SHP77 treated with DMSO at 0.1 percent for 48 hours (cell line): ENCODE measurements at regions not wholly inside any gene's neighbourhood (a gene's known extent, or its start where the extent isn't known, plus 50 kb on each side); places are given as distances from the start of the nearest gene placed in this dataset.
"Not testable (repeated sequence)": the region's sequence is repeated elsewhere in the genome, so short reads cannot be mapped to it uniquely, and the experiment has no call there.

ENCODE experiments used
- DNase-seq: peaks from one replicate; lab custom pipeline; 2025; lab: John Stamatoyannopoulos, UW

DNA sequence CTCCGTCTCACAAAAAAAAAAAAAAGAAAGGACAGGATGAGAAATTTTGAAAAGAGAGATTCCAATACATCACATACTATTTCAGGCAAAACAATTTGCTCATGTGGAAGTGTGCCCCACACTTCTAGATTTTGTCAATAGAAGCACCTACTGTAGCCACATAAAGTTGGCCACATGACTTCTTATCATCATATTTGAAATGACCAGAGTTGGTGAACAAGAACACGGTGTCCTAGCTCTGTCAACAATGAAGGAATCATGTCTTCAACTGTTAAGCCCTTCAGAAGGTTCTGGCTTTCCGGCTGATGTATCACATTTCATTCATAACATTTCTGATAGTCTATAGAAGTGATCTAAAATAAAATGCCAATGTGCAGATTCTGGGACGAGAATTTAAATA, 534.5 kb downstream of the TMEM114 start:
- DNase-seq = no peak

DNA sequence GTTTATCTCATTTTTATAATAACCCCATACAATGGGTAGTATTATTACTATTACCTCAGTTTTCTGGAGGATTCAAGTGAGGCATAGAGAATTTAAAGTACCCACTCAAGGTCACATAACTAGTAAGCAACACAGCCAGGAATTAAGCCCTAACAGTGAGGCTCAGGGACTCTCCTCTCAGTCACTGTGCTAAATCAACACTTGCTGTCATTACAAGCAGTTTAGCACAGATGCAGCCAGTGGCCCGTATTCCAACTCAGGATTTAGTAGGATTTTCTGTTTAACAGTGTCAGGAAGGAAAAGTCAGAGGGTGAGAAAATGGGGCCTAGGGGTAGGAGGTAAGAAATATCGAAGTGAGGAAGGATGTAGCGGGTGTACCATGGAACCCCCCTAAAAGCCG, 536.9 kb downstream of the TMEM114 start:
- DNase-seq = no peak

DNA sequence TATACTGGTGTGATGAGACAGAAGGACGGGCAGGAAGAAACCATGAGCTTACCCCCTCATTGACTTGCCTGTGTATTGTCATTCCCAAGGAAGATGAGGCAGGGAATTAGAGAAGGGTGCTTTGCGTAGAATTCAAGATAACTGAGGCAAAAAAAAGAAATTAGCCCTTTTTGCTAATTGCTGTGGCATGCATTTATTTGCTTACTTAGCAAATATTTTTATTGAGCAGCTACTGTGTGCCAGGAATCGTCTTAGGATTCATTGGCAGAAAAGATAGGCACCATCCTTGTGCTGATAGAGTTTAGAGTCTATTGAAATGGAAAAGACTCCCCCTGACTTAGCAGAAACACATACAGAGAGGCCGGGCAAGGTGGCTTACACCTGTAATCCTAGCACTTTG, 541.9 kb downstream of the TMEM114 start:
- no peak for DNase-seq

DNA sequence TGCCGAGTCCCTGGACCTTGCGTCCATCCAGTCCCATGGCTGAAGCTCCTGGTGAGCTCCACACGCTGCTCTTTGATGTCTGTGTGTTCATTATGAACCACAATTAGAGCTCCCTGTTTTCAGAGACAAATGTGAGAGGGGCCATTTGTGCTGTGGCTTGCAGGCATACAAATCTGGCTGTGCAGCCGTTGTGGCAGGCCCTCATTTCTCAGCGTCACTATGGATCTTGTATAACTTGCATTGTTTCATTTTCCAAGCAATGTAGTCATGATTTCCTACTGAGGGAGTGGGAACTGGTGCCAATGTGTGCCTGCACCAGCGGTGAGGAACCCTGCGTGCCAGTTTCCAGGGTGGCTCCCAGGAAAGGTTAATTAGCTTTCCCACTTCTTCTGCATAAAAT, 542.6 kb downstream of the TMEM114 start:
- no peak for DNase-seq

DNA sequence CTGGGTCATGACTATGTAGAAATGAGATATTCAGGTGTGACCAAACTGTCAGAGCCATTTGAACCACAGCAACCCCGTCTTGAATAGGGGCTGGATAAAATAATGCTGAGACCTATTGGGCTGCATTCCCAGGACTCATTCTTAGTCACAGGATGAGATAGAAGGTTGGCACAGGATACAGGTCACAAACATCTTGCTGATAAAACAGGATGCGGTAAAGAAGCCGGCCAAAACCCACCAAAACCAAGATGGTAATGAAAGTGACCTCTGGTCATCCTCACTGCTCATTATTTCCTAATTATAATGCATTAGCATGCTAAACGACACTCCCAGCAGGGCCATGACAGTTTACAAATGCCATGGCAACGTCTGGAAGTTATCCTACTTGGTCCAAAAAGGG, 545.5 kb downstream of the TMEM114 start:
- DNase-seq = no peak

DNA sequence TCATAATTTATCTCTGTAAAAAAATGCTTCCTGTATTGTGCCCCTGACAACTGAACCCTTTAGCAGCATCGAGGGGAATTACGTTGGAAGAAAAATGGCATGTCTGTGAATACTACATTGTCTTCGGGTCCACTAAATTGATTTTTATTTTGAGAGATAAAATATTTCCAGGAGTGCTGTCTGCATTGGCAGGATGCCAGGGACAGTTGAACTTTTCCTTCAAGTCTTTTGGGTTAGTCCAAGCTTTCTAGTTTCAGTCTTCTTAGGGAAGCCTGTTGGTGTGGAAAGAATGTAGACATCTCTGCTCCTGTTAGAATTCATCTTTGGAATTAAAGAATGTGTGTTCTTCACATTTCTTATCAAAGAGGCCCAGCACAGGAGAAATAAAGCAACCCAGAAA, 557.9 kb downstream of the TMEM114 start:
- DNase-seq = no peak

DNA sequence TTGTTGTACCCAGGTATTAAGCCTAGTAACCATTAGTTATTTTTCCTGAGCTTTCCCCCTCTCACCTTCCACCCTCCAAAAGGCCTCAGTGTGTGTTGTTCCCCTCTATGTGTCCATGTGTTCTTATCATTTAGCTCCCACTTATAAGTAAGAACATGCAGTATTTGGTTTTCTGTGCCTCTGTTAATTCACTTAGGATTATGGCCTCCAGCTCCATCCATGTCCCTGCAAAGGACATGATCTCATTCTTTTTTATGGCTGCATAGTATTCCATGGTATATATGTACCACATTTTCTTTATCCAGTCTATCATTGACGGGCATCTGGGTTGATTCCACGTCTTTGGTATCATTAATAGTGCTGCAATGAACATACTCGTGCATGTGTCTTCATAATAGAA, 560.3 kb downstream of the TMEM114 start:
- not testable (repeated sequence) for DNase-seq

DNA sequence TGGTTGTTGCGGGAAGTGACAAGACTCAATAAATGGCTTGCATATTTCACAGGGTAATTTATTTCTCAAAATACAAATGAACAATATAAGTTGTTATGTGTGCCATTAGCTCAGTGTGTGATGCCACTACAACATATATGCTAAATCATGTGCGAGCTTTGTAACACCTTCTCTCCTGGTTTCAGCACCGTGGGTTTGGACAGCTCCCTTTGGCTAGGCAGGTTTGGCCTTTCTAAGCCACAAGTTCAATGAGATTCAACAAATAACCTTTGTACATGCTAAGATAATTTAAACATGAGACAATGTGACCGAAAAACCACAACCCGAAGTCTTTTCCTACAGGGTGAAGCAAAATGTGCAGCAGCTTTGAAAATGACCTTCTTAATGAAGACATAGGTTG, 563.9 kb downstream of the TMEM114 start:
- DNase-seq = no peak

DNA sequence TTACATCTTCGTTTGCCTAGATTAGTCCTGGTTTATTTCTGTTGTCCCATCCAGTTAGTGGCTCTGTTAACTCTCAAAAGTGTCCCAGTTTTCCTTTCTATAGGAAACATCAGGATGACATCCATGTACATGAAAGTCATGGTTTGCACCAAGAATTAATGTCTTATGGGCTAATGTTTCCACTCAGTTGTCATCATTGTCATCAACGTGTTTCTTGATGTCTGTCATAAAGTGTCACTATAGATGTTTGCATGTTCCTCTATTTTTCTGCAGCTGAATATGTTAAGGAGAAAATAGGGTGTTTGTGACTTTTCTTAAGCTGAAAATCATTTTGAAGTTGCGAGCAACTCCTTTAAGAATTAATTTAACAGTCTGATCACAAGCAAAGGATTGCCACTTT, 567.0 kb downstream of the TMEM114 start:
- no peak for DNase-seq

DNA sequence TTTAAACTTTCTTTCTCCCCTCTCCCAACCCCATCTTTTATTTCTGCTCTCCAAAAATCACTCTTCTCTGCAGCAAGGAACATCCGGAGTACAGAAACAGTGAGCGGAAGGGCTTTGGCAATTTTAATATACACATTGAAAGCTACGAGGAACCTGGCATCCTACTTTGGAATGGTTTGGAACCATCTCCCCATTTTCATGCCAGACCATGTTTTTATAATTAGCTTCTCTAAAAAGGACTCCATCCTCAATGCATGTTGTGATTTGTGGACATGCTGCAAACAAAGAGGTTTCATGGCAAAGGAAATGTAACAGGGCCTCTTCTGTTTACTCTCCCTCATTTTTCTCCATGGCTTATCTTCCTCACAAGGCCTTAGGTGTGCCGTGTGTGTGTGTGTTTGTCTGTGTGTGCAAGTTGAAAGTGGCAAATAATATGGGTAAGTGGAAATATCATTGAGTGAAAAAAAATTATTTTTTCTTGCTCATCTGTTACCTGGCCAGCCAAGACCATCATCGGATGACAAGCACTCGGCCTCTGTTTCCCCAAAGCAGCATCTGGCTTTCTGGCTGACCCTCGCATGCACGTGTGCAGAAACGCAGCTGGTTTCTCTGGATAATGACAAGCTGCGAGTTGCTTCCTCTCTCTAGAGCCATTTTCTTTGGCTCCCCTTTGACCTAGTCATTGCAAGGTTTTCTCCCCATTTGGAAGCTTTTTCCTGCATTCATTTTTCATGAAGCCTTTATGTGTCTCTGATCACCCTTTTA, 585.0 kb downstream of the TMEM114 start:
- no peak for DNase-seq

DNA sequence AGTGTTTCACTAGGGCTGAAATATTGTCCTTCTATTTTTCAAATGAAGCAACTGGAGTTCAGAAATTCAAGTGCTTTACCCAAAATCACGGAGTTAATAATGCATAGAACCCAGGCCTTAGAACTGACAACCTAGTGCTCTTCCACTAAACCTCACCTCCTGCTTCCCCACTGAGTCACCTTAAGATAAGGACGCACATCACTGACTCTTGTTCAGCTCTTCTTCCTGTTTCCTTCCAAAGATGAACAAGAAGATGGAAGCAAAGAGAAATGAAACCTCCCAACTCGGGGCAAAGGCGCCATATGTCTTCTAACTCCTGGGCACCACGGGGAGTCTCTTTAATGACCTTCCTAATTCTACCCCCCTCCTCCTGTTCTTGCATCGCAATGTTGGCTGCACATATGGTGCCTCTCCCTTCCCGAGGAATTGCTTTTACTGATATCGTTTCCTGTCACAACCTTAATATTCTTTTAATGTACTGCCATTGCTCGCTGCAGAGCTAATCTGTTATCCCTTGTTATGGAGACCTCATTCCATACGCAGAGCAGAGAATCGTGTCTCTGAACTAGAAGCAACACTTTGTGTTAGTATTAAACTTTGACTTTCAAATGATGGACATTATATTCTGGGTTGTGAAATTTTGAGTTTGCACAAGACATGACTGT, 591.4 kb downstream of the TMEM114 start:
- no peak for DNase-seq

DNA sequence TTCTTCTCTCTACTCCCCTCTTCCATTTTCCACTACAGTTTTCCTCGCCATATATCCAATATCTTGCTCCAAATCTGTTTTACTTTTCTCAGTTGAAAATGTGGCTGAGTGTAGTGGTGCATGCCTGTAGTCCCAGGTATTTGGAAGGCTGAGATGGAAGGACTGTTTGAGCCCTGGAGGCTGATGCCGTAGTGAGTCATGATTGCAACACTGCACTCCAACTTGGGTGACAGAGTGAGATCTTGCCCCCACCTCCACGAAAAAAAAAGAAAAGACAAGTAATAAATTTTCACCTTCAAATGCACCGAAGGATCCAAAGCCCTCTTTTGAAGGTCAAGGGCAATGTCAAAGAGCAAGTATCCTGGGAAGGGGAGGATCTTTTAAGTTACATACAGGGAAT, 592.3 kb downstream of the TMEM114 start:
- no peak for DNase-seq

DNA sequence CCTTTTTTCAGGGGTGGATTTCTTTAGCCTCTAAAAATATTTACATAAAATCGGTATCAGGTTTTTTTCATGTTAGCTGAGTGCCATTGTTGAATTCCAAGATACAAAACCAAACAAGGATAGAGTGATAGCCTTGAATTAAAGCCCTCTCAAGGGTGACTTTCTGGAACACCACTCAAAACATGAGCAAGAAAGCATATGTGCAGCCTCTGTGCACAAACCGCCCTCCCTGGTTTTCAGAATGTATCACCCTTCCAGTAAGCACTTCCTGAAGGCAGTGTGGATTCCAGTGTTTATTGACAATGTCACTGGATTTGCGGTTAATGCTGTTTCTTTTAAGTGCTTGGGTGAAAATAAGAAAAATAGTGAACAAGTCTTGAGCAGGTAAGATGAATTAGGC, 597.7 kb downstream of the TMEM114 start:
- no peak for DNase-seq

DNA sequence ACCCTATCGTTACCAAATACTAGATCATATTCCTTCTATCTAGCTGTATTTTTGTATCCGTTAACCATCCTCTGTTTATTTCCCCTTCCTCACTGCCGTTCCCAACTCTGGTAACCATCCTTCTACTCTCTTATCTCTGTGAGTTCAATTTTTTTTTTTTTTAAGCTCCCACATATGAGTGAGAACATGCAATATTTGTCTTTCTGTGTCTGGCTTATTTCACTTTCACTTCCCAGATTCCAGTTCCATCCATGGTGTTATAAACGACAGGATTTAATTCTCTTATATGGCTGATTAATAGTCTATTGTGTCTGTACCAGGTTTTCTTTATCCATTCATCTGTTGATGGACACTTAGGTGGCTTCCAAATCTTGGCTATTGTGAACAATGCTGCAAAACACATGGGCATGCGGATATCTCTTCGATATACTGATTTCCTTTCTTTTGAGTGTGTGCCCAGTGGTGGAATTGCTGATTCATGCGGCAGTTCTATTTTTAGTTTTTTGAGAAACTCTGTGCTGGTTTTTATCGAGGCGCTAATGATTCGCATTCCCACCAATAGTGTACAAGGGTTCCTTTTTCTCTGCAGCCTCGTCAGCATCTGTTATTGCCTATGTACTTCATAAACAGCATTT, 599.6 kb downstream of the TMEM114 start:
- no peak for DNase-seq

DNA sequence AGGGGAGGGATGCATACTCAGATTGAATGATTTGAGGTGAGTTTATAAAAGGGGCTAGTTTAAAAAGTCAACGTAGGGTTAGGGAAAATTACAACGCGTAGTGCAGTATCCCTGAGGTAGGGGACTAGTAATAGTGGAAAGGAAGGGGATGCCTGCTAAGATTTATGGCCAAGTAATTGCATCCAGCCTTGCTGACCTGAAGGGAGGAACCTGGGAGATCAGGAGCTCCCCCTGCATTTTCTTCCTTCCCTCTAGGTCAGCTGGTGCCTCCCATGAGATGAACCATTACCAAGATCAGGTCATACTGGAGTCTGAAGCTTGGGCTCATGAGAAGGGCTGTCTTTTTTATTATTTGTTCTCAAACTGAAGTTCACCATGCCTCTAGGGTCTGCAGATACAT, 606.6 kb downstream of the TMEM114 start:
- no peak for DNase-seq

DNA sequence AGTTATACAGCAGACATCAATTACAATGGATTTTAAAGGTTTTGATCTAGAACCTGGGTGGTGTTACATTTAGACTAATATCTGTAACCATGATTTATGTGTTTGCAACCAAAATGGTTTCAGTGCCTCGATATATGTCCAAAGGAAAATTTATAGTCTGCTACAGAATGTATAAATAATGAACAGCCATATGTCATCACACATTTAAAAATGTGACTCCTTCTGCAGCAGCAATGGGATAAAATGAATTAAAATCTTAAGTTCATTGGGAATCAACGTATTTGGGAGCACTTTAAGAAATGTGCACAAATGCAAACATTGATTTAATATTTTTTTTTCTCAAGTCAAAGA, 610.2 kb downstream of the TMEM114 start:
- DNase-seq = no peak

DNA sequence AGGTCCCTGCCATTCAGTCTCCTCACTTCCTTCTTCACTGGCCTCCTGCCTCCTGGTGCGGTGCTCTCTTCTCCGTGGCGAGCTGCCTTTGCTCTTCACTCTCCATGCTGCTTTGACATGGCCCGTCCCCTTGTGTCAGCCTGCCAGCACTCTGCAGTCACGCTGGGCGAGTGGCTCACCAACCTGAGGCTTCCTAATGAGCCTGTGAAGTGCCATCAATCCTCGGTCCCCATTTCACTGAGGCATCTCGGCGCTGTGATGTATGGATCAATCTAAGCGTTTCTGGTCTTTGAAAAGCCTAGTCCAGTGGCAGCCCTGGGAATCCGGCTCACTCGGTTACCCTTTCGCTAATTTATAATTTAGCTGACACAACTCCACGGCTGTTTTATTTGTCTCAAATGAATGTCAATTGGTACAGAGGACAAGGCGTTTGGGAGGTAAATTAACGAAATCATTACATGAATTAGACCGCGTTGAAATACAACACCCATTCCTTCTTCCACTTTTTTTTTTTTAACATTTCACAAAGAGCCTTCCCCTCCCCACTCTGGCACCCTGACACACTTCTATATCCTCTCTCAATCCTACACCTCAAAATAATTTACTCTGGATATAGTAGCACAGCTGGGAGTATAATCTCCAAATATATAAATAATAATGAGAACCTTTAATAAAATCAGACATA, 610.7 kb downstream of the TMEM114 start:
- DNase-seq = no peak

DNA sequence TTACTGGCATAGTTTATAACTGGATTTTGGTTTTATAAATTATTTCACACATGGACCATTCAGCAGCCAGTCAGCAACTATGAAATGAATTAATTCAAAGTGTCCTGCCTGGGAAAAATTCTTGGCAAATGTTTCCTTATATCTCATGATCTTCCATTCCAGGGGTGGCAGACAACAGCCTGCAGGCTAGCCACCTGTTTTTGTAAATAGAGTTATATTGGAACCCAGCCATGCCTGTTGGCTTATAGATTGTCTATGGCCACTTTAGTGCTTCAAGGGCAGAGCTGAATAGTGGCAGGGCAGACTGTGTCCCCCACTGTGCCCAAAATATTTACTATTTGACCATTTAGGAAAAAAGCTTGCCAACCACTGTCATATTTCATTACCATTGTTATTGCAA, 613.7 kb downstream of the TMEM114 start:
- no peak for DNase-seq

DNA sequence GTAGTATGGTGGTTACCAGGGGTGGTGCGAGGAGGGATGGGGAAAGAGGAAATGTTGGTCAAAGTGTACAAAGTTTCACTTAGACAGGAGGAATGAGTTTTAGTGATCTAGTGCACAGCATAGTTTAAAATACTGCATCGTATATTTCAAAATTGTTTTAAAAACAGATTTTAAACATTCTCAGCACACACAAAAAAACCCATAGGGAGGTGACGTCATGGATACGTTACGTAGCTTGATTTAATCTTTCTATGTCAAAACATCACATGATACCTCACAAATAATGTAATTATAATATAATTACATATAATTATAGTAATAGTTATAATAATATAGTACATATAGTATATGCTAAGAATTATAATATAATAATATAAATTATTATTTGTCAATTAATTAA, 614.2 kb downstream of the TMEM114 start:
- DNase-seq = no peak

DNA sequence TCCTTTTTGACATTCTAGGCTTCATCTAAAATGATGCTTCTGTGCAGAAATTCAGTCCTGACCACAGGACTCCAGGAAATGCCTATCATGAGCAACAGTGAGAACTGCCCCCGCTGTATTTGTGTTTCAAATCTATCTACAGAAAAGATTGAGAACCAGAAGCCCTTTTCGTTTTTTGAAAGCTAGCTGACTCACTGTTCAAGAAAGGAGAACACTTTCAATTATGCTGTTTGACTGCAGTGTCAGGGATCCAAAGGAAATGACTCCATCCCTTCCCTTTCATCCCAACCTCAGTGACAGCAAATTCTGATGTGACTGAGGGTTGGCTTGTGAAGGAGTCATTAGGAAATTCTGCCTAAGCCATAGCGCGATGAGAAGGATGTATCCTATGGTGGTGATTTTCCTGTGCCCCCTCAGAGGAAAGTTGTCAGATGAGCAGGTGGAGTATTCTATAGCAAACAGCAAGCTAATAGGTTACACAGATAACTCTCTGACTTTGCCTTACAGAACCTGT, 622.3 kb downstream of the TMEM114 start:
- no peak for DNase-seq

DNA sequence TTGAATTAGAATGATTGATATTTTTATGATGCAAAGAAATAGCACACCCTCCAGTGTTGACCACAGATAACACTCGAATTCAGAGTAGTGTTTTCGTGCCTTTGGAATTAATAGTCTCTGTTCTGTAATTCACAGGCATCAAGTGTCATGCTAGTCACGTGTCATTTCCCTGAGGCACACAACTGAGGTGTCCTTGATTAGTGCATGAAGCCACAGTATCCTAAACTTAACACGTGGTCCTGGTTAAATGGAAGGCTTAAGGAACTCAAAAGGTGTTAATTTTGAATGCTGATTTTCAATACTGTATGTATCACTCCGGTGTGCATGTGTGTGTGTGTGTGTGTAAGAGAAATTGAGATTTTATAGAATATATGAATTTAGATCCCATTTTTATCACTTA, 625.6 kb downstream of the TMEM114 start:
- DNase-seq = no peak

DNA sequence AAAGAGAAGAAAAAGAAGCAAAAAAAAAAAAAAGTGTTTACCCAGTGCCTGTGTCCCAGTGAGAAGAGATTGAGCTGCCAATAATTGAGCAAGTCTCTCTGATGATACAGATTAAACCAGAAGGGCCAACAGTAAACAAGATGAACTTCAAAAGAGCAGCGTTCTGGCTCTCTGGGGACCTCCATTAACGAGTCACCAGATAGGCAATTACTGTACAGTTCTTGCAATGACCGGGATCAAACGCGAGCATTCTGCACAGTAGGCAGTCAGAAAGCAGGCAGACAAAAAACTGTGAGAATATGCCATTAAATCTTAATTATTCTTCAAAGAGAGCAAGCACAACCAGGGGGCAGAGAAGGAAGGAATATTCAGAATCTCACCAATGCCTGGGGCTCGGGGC, 626.1 kb downstream of the TMEM114 start:
- no peak for DNase-seq
